IMR-90 (cell line): ENCODE measurements at regions not wholly inside any gene's neighbourhood (a gene's known extent, or its start where the extent isn't known, plus 50 kb on each side); places are given as distances from the start of the nearest gene placed in this dataset.

Source experiments
- ATAC-seq: fragments of 200-7000 bp; cut with Tn5 transposase; 2 replicates; pipeline ENCODE4 v1.9.1; 2020; ENCODE audit warnings: low read depth, mild to moderate bottlenecking, moderate library complexity
- BruUV-seq: library from RNA; stranded (reverse); fragments of 400-500 nt; replicated peaks from 2 replicates; lab custom pipeline; 2021; lab: Mats Ljungman, UMichigan
- CTCF ChIA-PET: fragments of 300-600 bp; formaldehyde crosslinking; extraction: SDS; loops from one replicate; lab custom pipeline; 2021; ENCODE audit warnings: antibody characterized with exemption; lab: Yijun Ruan, JAX
- POLR2A ChIA-PET: fragments of 300-600 bp; sonication (Branson Sonifier 250); formaldehyde crosslinking; loops from one replicate; lab custom pipeline; 2022; ENCODE audit warnings: antibody characterized with exemption; ENCODE audit not compliant: unreplicated experiment; lab: Charles Lee
- DNase-seq: peaks from one replicate; pipeline ENCODE4 v3.0.0; 2013
- H2AFZ ChIP-seq: replicated peaks from 2 replicates; pipeline ENCODE3; 2013; ENCODE audit warnings: low read length, mild to moderate bottlenecking; ENCODE audit not compliant: poor library complexity
- H2AK5ac ChIP-seq: 2 replicates; pipeline ENCODE4 v1.6.1; 2013; ENCODE audit warnings: low read depth, low read length, inconsistent platforms
- H2AK9ac ChIP-seq: replicated peaks from 2 replicates; pipeline ENCODE3; 2013; ENCODE audit warnings: mild to moderate bottlenecking, low read depth, low read length, moderate library complexity; ENCODE audit not compliant: poor library complexity
- H2BK120ac ChIP-seq: 2 replicates; pipeline ENCODE4 v1.6.1; 2013; ENCODE audit warnings: low read depth, low read length, inconsistent platforms
- H2BK15ac ChIP-seq: 3 replicates; pipeline ENCODE4 v1.6.1; 2013; ENCODE audit warnings: low read depth, low read length, inconsistent platforms
- H2BK20ac ChIP-seq: 2 replicates; pipeline ENCODE4 v1.6.1; 2013; ENCODE audit warnings: low read depth, mild to moderate bottlenecking, inconsistent platforms, low read length, moderate library complexity
- H2BK5ac ChIP-seq: 2 replicates; pipeline ENCODE4 v1.6.1; 2013; ENCODE audit warnings: mild to moderate bottlenecking, low read depth, low read length, inconsistent platforms; ENCODE audit not compliant: poor library complexity, severe bottlenecking
- H3K14ac ChIP-seq: replicated peaks from 2 replicates; pipeline ENCODE4 v1.6.1; 2013; ENCODE audit warnings: low read depth, low read length, inconsistent platforms
- H3K18ac ChIP-seq: 2 replicates; pipeline ENCODE4 v1.6.1; 2013; ENCODE audit warnings: low read depth, low read length, control low read depth
- H3K23ac ChIP-seq: 2 replicates; pipeline ENCODE4 v1.6.1; 2013; ENCODE audit warnings: low read depth, low read length, inconsistent platforms
- H3K27ac ChIP-seq: 2 replicates; pipeline ENCODE4 v1.5.1; 2013; ENCODE audit warnings: mild to moderate bottlenecking, control low read depth, low read length; ENCODE audit not compliant: insufficient read depth
- H3K27me3 ChIP-seq: 2 replicates; pipeline ENCODE4 v1.6.1; 2013; ENCODE audit warnings: low read length; ENCODE audit not compliant: control insufficient read depth, insufficient read depth
- H3K36me3 ChIP-seq: 2 replicates; pipeline ENCODE4 v1.6.1; 2013; ENCODE audit warnings: low read length, mixed read lengths; ENCODE audit not compliant: control insufficient read depth, insufficient read depth
- H3K4ac ChIP-seq: 2 replicates; pipeline ENCODE4 v1.6.1; 2013; ENCODE audit warnings: low read depth, low read length, inconsistent platforms
- H3K4me1 ChIP-seq: 2 replicates; pipeline ENCODE4 v1.6.1; 2013; ENCODE audit warnings: low read length, mixed read lengths; ENCODE audit not compliant: control insufficient read depth, insufficient read depth
- H3K4me2 ChIP-seq: 2 replicates; pipeline ENCODE4 v1.6.1; 2013; ENCODE audit warnings: low read depth, mild to moderate bottlenecking, control low read depth, low read length, moderate library complexity
- H3K4me3 ChIP-seq: 2 replicates; pipeline ENCODE4 v1.5.1; 2013; ENCODE audit warnings: low read depth, mild to moderate bottlenecking, control low read depth, low read length, moderate library complexity; ENCODE audit not compliant: insufficient read depth
- H3K56ac ChIP-seq: 2 replicates; pipeline ENCODE4 v1.6.1; 2013; ENCODE audit warnings: low read length, inconsistent platforms; ENCODE audit not compliant: insufficient read depth; ENCODE audit errors: extremely low read depth
- H3K79me1 ChIP-seq, 2 experiments: 2 replicates each; pipeline ENCODE4 v1.6.1; 2013; ENCODE audit warnings: low read length in 2 of 2, inconsistent platforms in 1 of 2, low read depth in 1 of 2
- H3K9ac ChIP-seq: 2 replicates; pipeline ENCODE4 v1.6.1; 2013; ENCODE audit warnings: low read depth, low read length, control low read depth
- H3K9me1 ChIP-seq: 2 replicates; pipeline ENCODE4 v1.6.1; 2013; ENCODE audit warnings: low read length, inconsistent platforms; ENCODE audit not compliant: insufficient read depth
- H3K9me3 ChIP-seq: 2 replicates; pipeline ENCODE4 v1.6.1; 2013; ENCODE audit warnings: low read length; ENCODE audit not compliant: control insufficient read depth, insufficient read depth
- H4K20me1 ChIP-seq: 2 replicates; pipeline ENCODE4 v1.6.1; 2013; ENCODE audit warnings: low read length, inconsistent platforms; ENCODE audit not compliant: insufficient read depth
- H4K5ac ChIP-seq: 2 replicates; pipeline ENCODE4 v1.6.1; 2013; ENCODE audit warnings: mild to moderate bottlenecking, low read depth, low read length, control low read depth
- H4K8ac ChIP-seq, 2 experiments: 2 replicates each; pipeline ENCODE4 v1.6.1; 2013; ENCODE audit warnings: low read depth in 2 of 2, low read length in 2 of 2, control low read depth in 1 of 2, inconsistent platforms in 1 of 2
- H4K91ac ChIP-seq: 2 replicates; pipeline ENCODE4 v1.6.1; 2013; ENCODE audit warnings: low read depth, low read length, inconsistent platforms; ENCODE audit not compliant: insufficient read depth
- BHLHE40 ChIP-seq: fragments of 150-350 bp; IDR thresholded peaks from 2 replicates; pipeline ENCODE4 v1.6.1; 2016; ENCODE audit warnings: mild to moderate bottlenecking, low read depth, low read length
- CEBPB ChIP-seq: IDR thresholded peaks from 2 replicates; pipeline ENCODE4 v1.6.1; 2012; ENCODE audit warnings: low read depth, low read length, improper control_type of control experiment
- CHD1 ChIP-seq: IDR thresholded peaks from 2 replicates; pipeline ENCODE4 v1.6.1; 2012; ENCODE audit warnings: low read depth, low read length, improper control_type of control experiment
- CTCF ChIP-seq: conservative IDR thresholded peaks from 2 replicates; pipeline ENCODE4 v1.5.1; 2012; ENCODE audit warnings: mild to moderate bottlenecking, low read depth, low read length, improper control_type of control experiment
- FOS ChIP-seq: fragments of 150-350 bp; IDR thresholded peaks from 2 replicates; pipeline ENCODE4 v1.6.1; 2016; ENCODE audit warnings: low read depth, low read length
- MXI1 ChIP-seq: IDR thresholded peaks from 2 replicates; pipeline ENCODE4 v1.6.1; 2012; ENCODE audit warnings: low read depth, mild to moderate bottlenecking, low read length, moderate library complexity, borderline replicate concordance
- NFE2L2 ChIP-seq: fragments of 150-350 bp; IDR thresholded peaks from 2 replicates; pipeline ENCODE4 v1.6.1; 2016; ENCODE audit warnings: low read depth, mild to moderate bottlenecking, low read length
- SMC3 ChIP-seq: fragments of 150-350 bp; IDR thresholded peaks from 2 replicates; pipeline ENCODE4 v1.6.1; 2016; ENCODE audit warnings: low read depth, mild to moderate bottlenecking, antibody characterized with exemption, low read length, moderate library complexity
- USF2 ChIP-seq: fragments of 150-350 bp; IDR thresholded peaks from 2 replicates; pipeline ENCODE4 v1.6.1; 2017; ENCODE audit warnings: mild to moderate bottlenecking, antibody characterized with exemption, low read length, low read depth
- WGBS, 2 experiments: methylation state at CpG; one replicate each; pipeline versions ENCODE4 v1.1.5 to v1.1.7; 2013; ENCODE audit warnings: missing lambda C conversion rate in 2 of 2; ENCODE audit not compliant: insufficient read length in 1 of 2; ENCODE audit errors: extremely low coverage in 2 of 2; 5-methylcytosine and 5-hydroxymethylcytosine counted together
- dilution Hi-C: fragments of 300-500 bp; cut with HindIII; formaldehyde crosslinking; loops from one replicate; pipeline ENCODE4 v1.14.3; 2018; ENCODE audit warnings: low sequenced_read_pairs; ENCODE audit not compliant: unreplicated experiment
- in situ Hi-C: fragments of 300-500 bp; cut with MboI; formaldehyde crosslinking; loops from 3 replicates; pipeline ENCODE4 v1.14.3; 2019; ENCODE audit warnings: low sequenced_read_pairs, inconsistent platforms, mixed read lengths
- intact Hi-C: fragments of 100-400 bp; cut with micrococcal nuclease; formaldehyde crosslinking; loops from 2 replicates; pipeline ENCODE4 v1.10.0; 2022

GRCh38 chr6:144729502-144729901, 444.4 kb downstream of the UTRN start:
- dilution Hi-C loops (no loop called here), in situ Hi-C loops (no loop called here), intact Hi-C loops (no loop called here)
- Histone ChIP-seq H3K9me1 (no peaks in the 10 kb centered on the region; the same call in 1 of the 2 replicates), H3K27me3 (no peaks in the 10 kb centered on the region), H2BK15ac (no peak overlapping the region), H4K91ac (no peak overlapping the region), H4K20me1 (no peaks in the 10 kb centered on the region), H3K4me1 (no peaks in the 10 kb centered on the region), H2BK120ac (no peak overlapping the region), H2BK20ac (no peak overlapping the region), H2AFZ (no peak overlapping the region), H3K4me2 (no peak overlapping the region), H3K36me3 (no peaks in the 10 kb centered on the region), H3K27ac (no peak overlapping the region), H3K23ac (no peak overlapping the region), H3K14ac (no peak overlapping the region), H3K9ac (no peak overlapping the region), H3K56ac (no peak overlapping the region), H2AK9ac (no peak overlapping the region), H3K79me1 (no peaks in the 10 kb centered on the region; a peak in 1 of 4 replicates), H3K4ac (no peak overlapping the region), H3K18ac (no peak overlapping the region), H3K9me3 (no peaks in the 10 kb centered on the region), H2AK5ac (no peak overlapping the region), H2BK5ac (no peak overlapping the region), H4K5ac (no peak overlapping the region), H3K4me3 (no peak overlapping the region), H4K8ac (no peak overlapping the region)
- ChIA-PET CTCF (no interaction called here), POLR2A (no interaction called here)
- no CpG with 5 or more reads among the region's 3 CpGs for WGBS, 2 experiments
- ATAC-seq = no peak
- TF ChIP-seq MXI1 = no peak
- TF ChIP-seq CTCF = no peak
- no peak for TF ChIP-seq USF2
- no peak for TF ChIP-seq CEBPB
- TF ChIP-seq NFE2L2 = no peak
- TF ChIP-seq BHLHE40 = no peak
- TF ChIP-seq FOS = no peak
- no peak for TF ChIP-seq CHD1
- TF ChIP-seq SMC3 = no peak
- no peak for DNase-seq
- no TSS peak for BruUV-seq
